ENCODE measurements at regions not wholly inside any gene's neighbourhood (a gene's known extent, or its start where the extent isn't known, plus 50 kb on each side); places are given as distances from the start of the nearest gene placed in this dataset.
A peak's percentile ranks its signal among the peaks of the same experiment; 100 is the strongest.

DNA sequence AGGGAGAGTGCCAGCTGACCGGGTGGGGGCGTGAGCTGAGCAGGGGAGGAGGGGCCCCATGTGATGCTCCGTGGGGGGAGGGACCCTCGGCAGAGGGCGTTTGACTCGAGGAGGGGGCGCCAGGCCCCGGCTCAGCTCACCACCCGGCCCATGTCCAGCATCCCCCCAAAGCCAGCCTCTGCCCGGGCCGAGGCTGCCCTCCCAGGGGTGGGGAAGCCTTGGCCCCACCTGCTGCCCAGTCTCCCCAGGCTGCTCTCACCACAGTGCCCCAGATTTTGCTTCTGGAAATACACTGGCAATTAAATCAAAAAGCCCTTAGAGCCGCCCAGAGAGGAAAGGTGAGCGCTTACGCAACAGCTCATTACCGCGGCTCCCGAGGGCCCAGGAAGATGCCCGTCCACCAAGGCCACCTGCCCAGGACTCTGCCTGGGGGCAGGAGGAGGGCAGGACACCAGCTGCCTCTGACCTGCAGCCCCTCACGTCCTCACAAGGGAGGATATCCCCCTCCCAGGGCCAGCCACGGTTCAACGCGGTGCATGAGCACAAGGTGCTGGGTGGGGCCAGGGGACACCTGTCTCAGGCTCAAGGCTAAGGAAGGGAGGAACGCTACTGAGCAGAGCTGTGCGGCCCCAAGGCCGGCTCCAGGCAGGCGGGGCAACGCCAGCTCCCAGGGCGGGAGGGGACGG is 70.0 kb upstream of the INPP5A start:
- Mint-ChIP-seq H3K4me1 (peaks cover 0 to 3% (median 0%) of the 10 kb centered on the region in 3 donors), H3K27me3 (peaks cover 3 to 12% of the 10 kb centered on the region in 2 donors), H3K9me3 (peaks cover 0 to 9% (median 4%) of the 10 kb centered on the region in 5 donors), H3K36me3 (peaks cover 0 to 1% (median 0%) of the 10 kb centered on the region in 3 donors), H3K27ac (no peak overlapping the region), H3K4me3 (no peak overlapping the region)
- peak in 1 of 5 donors; percentile 43 for DNase-seq
- H3K27me3 ChIP-seq (ENCODE audit: insufficient read depth, low read length, poor library complexity, severe bottlenecking), result no peaks in the 10 kb centered on the region
- CTCF ChIA-PET, result interaction anchor here (1.6 kb wide), 1 partner anchor 80 kb away, joined by 4 read pairs; no protein-coding TSS in a partner anchor
- H3K4me1 ChIP-seq (ENCODE audit: insufficient read depth, low read length), result no peaks in the 10 kb centered on the region
- no peak overlapping the region for H3K4me3 ChIP-seq (ENCODE audit: low read length)
- POLR2A ChIA-PET, result no interaction called here
- H3K9me3 ChIP-seq (ENCODE audit: low read length), result no peaks in the 10 kb centered on the region
- no peaks in the 10 kb centered on the region for H3K36me3 ChIP-seq (ENCODE audit: insufficient read depth, low read length)
- no peak overlapping the region for H3K27ac ChIP-seq (ENCODE audit: low read depth, low read length)

DNA sequence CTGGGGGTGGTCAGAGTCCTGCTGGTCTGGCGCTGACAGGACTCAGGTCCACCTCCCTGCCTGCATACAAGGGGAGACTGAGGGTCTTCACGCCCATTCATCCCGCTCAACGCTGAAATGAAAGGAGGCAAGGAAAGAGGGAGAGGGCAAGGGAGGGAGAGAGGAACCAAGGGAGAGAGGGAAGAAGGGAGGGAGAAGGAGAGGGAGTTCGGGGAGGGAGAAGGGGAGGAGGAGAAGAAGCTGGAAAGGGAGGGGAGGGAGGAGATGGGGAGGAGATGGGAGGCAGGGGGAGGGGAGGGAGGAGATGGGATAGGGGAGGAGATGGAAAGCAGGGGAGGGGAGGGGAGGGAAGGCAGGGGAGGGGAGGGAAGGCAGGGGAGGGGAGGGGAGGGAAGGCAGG is 69.4 kb upstream of the INPP5A start:
- peaks cover 0 to 1% (median 0%) of the 10 kb centered on the region in 3 donors for H3K36me3 Mint-ChIP-seq
- ChIA-PET CTCF (no interaction called here), POLR2A (no interaction called here)
- Histone ChIP-seq H3K27me3 (ENCODE audit: insufficient read depth, low read length, poor library complexity, severe bottlenecking) (no peaks in the 10 kb centered on the region), H3K9me3 (ENCODE audit: low read length) (no peaks in the 10 kb centered on the region), H3K36me3 (ENCODE audit: insufficient read depth, low read length) (no peaks in the 10 kb centered on the region), H3K4me3 (ENCODE audit: low read length) (no peak overlapping the region), H3K27ac (ENCODE audit: low read depth, low read length) (no peak overlapping the region), H3K4me1 (ENCODE audit: insufficient read depth, low read length) (no peaks in the 10 kb centered on the region)
- no peak for DNase-seq
- no peak overlapping the region for H3K4me3 Mint-ChIP-seq
- no peak overlapping the region for H3K27ac Mint-ChIP-seq
- H3K4me1 Mint-ChIP-seq, result peaks cover 0 to 3% (median 0%) of the 10 kb centered on the region in 3 donors
- H3K27me3 Mint-ChIP-seq, result peaks cover 3 to 15% of the 10 kb centered on the region in 2 donors
- H3K9me3 Mint-ChIP-seq, result peaks cover 0 to 9% (median 4%) of the 10 kb centered on the region in 5 donors

DNA sequence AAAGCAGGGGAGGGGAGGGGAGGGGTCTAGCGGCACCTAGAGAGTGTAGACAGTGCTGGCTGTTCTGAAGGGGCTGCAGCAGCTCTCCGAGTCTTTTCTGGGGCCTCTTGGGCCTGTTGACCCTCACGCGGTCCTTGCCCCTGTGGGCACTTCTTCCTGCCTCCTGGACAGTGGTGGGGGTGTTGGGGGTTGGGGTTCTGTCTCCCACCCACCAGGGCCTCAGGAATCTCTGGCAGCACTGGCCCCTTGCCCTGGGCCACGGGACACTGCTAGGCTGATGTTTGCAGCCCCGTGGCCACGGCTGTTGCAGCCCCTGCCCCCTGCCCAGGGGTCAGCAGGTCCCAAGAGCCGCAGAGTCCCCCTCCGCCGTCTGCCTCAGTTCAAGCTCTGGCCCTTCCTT is 68.9 kb upstream of the INPP5A start:
- peaks cover 0 to 9% (median 4%) of the 10 kb centered on the region in 5 donors for H3K9me3 Mint-ChIP-seq
- peaks cover 5 to 19% of the 10 kb centered on the region in 2 donors for H3K27me3 Mint-ChIP-seq
- Histone ChIP-seq H3K27me3 (ENCODE audit: insufficient read depth, low read length, poor library complexity, severe bottlenecking) (no peaks in the 10 kb centered on the region), H3K36me3 (ENCODE audit: insufficient read depth, low read length) (no peaks in the 10 kb centered on the region), H3K27ac (ENCODE audit: low read depth, low read length) (no peak overlapping the region), H3K9me3 (ENCODE audit: low read length) (no peaks in the 10 kb centered on the region), H3K4me1 (ENCODE audit: insufficient read depth, low read length) (no peaks in the 10 kb centered on the region), H3K4me3 (ENCODE audit: low read length) (no peak overlapping the region)
- ChIA-PET CTCF (no interaction called here), POLR2A (no interaction called here)
- no peak overlapping the region for H3K27ac Mint-ChIP-seq
- no peak for DNase-seq
- H3K36me3 Mint-ChIP-seq, result peaks cover 0 to 1% (median 0%) of the 10 kb centered on the region in 3 donors
- H3K4me1 Mint-ChIP-seq, result peaks cover 0 to 3% (median 0%) of the 10 kb centered on the region in 3 donors
- no peak overlapping the region for H3K4me3 Mint-ChIP-seq

DNA sequence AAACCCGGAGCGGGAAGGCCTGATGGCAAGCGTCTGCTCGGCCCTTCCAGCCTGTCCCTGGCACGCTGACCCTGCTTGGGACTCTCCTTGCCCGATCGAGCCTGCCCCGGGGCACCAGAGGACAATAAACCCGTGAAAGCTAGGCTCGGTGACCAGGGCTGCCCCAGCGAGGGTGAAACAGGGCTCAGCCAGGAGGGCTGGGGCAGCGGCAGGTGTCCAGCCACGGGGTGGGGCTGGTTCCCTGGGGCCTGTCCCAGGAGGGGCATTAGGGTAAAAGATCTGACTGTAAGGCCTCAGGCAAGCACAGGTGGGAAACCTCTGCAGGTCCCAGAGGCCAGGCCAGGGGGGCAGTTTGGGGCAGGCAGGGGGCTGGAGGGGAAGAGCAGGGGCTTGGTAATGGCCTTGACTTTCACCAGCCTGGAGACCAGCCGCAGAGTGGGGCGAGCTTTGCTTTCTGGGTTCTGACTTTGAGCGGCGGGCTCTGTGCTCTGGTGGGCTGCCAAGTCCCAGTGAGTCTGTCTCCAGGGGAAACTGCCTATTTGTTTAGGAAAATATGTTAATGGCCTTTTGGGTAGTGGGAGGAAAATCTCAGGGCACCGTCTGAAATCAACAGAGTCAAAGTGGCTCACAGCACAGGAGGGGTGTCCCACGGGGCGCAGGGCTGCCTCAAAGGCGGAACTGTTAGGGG is 68.2 kb upstream of the INPP5A start:
- Mint-ChIP-seq H3K27me3 (peaks cover 5 to 19% of the 10 kb centered on the region in 2 donors), H3K4me1 (peaks cover 0 to 3% (median 0%) of the 10 kb centered on the region in 3 donors), H3K27ac (no peak overlapping the region), H3K36me3 (peaks cover 0 to 1% (median 0%) of the 10 kb centered on the region in 3 donors), H3K9me3 (peaks cover 0 to 9% (median 4%) of the 10 kb centered on the region in 5 donors), H3K4me3 (no peak overlapping the region)
- no peaks in the 10 kb centered on the region for H3K36me3 ChIP-seq (ENCODE audit: insufficient read depth, low read length)
- peak in 1 of 5 donors; percentile 42 for DNase-seq
- H3K4me3 ChIP-seq (ENCODE audit: low read length), result no peak overlapping the region
- H3K4me1 ChIP-seq (ENCODE audit: insufficient read depth, low read length), result no peaks in the 10 kb centered on the region
- H3K9me3 ChIP-seq (ENCODE audit: low read length), result no peaks in the 10 kb centered on the region
- no peak overlapping the region for H3K27ac ChIP-seq (ENCODE audit: low read depth, low read length)
- POLR2A ChIA-PET, result no interaction called here
- CTCF ChIA-PET, result no interaction called here
- no peaks in the 10 kb centered on the region for H3K27me3 ChIP-seq (ENCODE audit: insufficient read depth, low read length, poor library complexity, severe bottlenecking)

DNA sequence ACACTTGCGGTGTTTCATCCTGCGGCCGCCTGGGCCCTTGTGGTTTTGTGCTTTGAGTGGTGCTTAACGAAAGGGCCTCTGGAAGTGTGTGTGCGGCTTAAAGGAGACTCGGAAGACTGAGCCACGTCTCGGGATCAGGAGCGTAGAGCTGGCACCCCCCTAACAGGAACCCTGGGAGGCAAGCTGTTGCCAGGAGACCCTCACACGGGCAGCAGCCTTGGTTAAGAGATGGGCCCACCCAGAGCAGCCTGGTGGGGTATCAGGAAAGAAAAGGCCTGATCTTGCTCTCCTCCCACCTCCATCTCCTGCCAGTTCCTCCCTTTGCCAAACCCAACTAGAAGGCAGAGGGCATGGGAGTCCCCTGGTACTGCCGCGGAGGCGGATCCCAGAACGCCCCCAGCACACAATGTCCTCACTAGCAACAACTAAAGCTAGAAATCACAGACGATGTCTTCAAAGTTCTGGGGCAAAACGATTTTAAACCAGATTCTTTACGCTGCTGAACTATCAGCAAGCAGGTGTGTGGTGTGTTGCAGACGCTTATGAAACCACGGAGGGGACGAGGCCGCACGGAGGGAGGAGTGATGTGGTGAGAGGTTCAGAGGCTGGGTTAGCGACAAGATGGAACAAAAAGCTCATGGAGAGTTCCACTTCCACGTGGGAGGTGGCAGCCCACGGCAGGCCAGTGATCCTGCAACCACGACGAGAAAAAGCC is 67.0 kb upstream of the INPP5A start:
- no peak overlapping the region for H3K4me3 Mint-ChIP-seq
- no peak overlapping the region for H3K4me3 ChIP-seq (ENCODE audit: low read length)
- DNase-seq, result no peak
- H3K4me1 Mint-ChIP-seq, result peaks cover 0 to 3% (median 0%) of the 10 kb centered on the region in 3 donors
- H3K27me3 ChIP-seq (ENCODE audit: insufficient read depth, low read length, poor library complexity, severe bottlenecking), result no peaks in the 10 kb centered on the region
- H3K9me3 Mint-ChIP-seq, result peaks cover 0 to 9% (median 4%) of the 10 kb centered on the region in 5 donors
- H3K9me3 ChIP-seq (ENCODE audit: low read length), result no peaks in the 10 kb centered on the region
- peaks cover 0 to 1% (median 0%) of the 10 kb centered on the region in 3 donors for H3K36me3 Mint-ChIP-seq
- no peaks in the 10 kb centered on the region for H3K4me1 ChIP-seq (ENCODE audit: insufficient read depth, low read length)
- peaks cover 5 to 21% of the 10 kb centered on the region in 2 donors for H3K27me3 Mint-ChIP-seq
- no peak overlapping the region for H3K27ac ChIP-seq (ENCODE audit: low read depth, low read length)
- ChIA-PET CTCF (no interaction called here), POLR2A (no interaction called here)
- peak overlapping the region in 1 of 8 donors; percentile 77 for H3K27ac Mint-ChIP-seq
- H3K36me3 ChIP-seq (ENCODE audit: insufficient read depth, low read length), result no peaks in the 10 kb centered on the region

DNA sequence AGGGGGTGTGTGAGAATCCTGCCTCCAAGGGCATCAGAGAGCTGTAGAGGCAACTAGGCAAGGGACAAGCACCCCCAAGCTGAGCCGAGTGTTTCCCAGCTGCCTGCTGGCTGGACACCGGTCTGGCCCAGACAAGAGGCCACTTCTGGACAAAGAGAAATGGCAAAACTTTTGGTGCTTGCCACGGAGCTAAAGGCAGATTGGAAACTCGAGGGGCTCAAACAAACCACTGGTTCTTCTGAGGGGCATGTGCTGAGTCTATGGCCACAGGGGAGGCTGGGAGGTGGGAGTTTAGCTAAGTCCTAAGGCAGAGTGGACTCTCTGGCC is 66.5 kb upstream of the INPP5A start:
- Mint-ChIP-seq H3K4me3 (no peak overlapping the region), H3K27me3 (peaks cover 5 to 23% of the 10 kb centered on the region in 2 donors), H3K9me3 (peaks cover 0 to 9% (median 4%) of the 10 kb centered on the region in 5 donors), H3K27ac (no peak overlapping the region), H3K4me1 (peaks cover 0 to 3% (median 0%) of the 10 kb centered on the region in 3 donors), H3K36me3 (peaks cover 0 to 1% (median 0%) of the 10 kb centered on the region in 3 donors)
- DNase-seq, result no peak
- no peaks in the 10 kb centered on the region for H3K36me3 ChIP-seq (ENCODE audit: insufficient read depth, low read length)
- no peak overlapping the region for H3K27ac ChIP-seq (ENCODE audit: low read depth, low read length)
- ChIA-PET POLR2A (no interaction called here), CTCF (no interaction called here)
- H3K27me3 ChIP-seq (ENCODE audit: insufficient read depth, low read length, poor library complexity, severe bottlenecking), result no peaks in the 10 kb centered on the region
- no peaks in the 10 kb centered on the region for H3K9me3 ChIP-seq (ENCODE audit: low read length)
- H3K4me1 ChIP-seq (ENCODE audit: insufficient read depth, low read length), result no peaks in the 10 kb centered on the region
- H3K4me3 ChIP-seq (ENCODE audit: low read length), result no peak overlapping the region

DNA sequence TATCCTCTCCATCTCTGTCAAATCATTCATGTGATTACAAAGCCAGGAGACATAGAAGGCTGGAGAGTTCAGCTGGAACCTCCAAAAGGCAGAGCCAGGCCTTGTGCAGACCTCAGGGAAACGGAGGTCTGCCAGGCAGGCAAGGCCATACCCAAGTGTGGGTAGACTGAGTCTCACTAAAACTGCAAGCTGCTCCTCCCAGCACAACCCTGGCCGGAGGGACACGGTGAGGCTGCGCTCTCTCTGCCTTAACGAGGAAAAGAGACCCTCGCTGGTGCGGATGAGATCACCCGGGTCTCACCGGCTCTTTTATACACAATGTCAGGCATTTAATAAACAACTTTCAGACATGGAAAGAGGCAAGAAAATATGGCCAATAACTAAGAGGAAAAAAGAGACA is 66.1 kb upstream of the INPP5A start:
- Mint-ChIP-seq H3K9me3 (peaks cover 0 to 9% (median 4%) of the 10 kb centered on the region in 5 donors), H3K4me3 (no peak overlapping the region), H3K4me1 (peaks cover 0 to 3% (median 0%) of the 10 kb centered on the region in 3 donors), H3K27ac (no peak overlapping the region), H3K27me3 (peaks cover 7 to 23% of the 10 kb centered on the region in 2 donors), H3K36me3 (peaks cover 0 to 1% (median 0%) of the 10 kb centered on the region in 3 donors)
- Histone ChIP-seq H3K27me3 (ENCODE audit: insufficient read depth, low read length, poor library complexity, severe bottlenecking) (no peaks in the 10 kb centered on the region), H3K36me3 (ENCODE audit: insufficient read depth, low read length) (no peaks in the 10 kb centered on the region), H3K27ac (ENCODE audit: low read depth, low read length) (no peak overlapping the region), H3K4me3 (ENCODE audit: low read length) (no peak overlapping the region), H3K4me1 (ENCODE audit: insufficient read depth, low read length) (no peaks in the 10 kb centered on the region), H3K9me3 (ENCODE audit: low read length) (no peaks in the 10 kb centered on the region)
- no peak for DNase-seq
- ChIA-PET CTCF (no interaction called here), POLR2A (no interaction called here)

DNA sequence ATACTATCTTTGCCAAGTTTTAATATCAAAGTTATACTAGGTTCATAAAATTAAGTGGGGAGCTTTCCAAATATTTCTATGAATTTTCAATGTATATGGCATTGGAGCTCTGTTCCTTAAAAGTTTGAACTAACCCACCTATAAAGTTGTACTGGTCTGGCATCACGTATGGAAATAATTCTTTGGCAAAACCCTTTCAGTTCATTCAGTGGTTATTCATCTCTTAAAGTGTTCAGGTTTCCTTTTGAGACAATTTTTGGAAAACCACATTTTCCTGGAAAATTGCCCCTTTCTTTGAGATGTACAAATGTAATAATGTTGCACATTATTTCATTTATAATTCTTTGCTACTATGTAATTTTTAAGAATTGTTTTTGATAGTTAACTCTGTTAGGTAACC is 62.5 kb upstream of the INPP5A start:
- Histone ChIP-seq H3K4me3 (ENCODE audit: low read length) (no peak overlapping the region), H3K9me3 (ENCODE audit: low read length) (no peaks in the 10 kb centered on the region), H3K27ac (ENCODE audit: low read depth, low read length) (no peak overlapping the region), H3K36me3 (ENCODE audit: insufficient read depth, low read length) (no peaks in the 10 kb centered on the region), H3K4me1 (ENCODE audit: insufficient read depth, low read length) (no peaks in the 10 kb centered on the region), H3K27me3 (ENCODE audit: insufficient read depth, low read length, poor library complexity, severe bottlenecking) (no peaks in the 10 kb centered on the region)
- Mint-ChIP-seq H3K4me3 (no peak overlapping the region), H3K36me3 (peaks cover 0 to 1% (median 0%) of the 10 kb centered on the region in 3 donors), H3K27me3 (peaks cover 10 to 36% of the 10 kb centered on the region in 2 donors), H3K4me1 (peaks cover 0 to 3% (median 0%) of the 10 kb centered on the region in 3 donors), H3K9me3 (peaks cover 0 to 9% (median 4%) of the 10 kb centered on the region in 5 donors), H3K27ac (no peak overlapping the region)
- no peak for DNase-seq
- CTCF ChIA-PET, result no interaction called here
- POLR2A ChIA-PET, result no interaction called here

Data from CD8-positive, alpha-beta memory T cell (primary cell).